HepG2 (cell line): ENCODE measurements at regions not wholly inside any gene's neighbourhood (a gene's known extent, or its start where the extent isn't known, plus 50 kb on each side); places are given as distances from the start of the nearest gene placed in this dataset.

Source experiments
- ATAC-seq: fragments of 200-7000 bp; cut with Tn5 transposase; 3 replicates; pipeline ENCODE4 v1.9.1; 2020; ENCODE audit warnings: mild to moderate bottlenecking, moderate library complexity
- BruUV-seq: library from RNA; stranded (reverse); fragments of 400-500 nt; replicated peaks from 2 replicates; lab custom pipeline; 2021; lab: Mats Ljungman, UMichigan
- CTCF ChIA-PET: fragments of 300-600 bp; formaldehyde crosslinking; extraction: SDS; loops from one replicate; lab custom pipeline; 2021; ENCODE audit warnings: low total read pairs, inconsistent platforms, low intra/inter-chr PET ratio; lab: Yijun Ruan, JAX
- POLR2A ChIA-PET: fragments of 350-600 bp; sonication (Branson Sonifier 250); formaldehyde crosslinking; loops from one replicate; lab custom pipeline; 2020; ENCODE audit warnings: antibody characterized with exemption, inconsistent platforms; lab: Yijun Ruan, JAX
- DNase-seq: peaks from one replicate; pipeline ENCODE4 v3.0.0-alpha.2; 2015; ENCODE audit warnings: low spot score
- FAIRE-seq: peaks from 3 replicates; lab custom pipeline; 2011; peaks lifted over from hg19 to GRCh38; lab: Jason Lieb, UNC
- H2AFZ ChIP-seq: one replicate; pipeline ENCODE4 v1.6.1; 2011; ENCODE audit warnings: low read length, inconsistent platforms
- H3K27ac ChIP-seq: fragments of 300-600 bp; 3 replicates; pipeline ENCODE4 v1.8.0; 2011; ENCODE audit warnings: mixed run types, mild to moderate bottlenecking, mixed read lengths, low read length, inconsistent platforms; ENCODE audit not compliant: insufficient read depth; ENCODE audit errors: extremely low read length
- H3K27me3 ChIP-seq, 2 experiments: fragments of 200-600 bp in 1 of 2; 2 replicates in 1 of 2; 3 replicates in 1 of 2; pipeline versions ENCODE4 v1.6.0 to v1.8.0; 2011; ENCODE audit warnings: low read length in 2 of 2, mild to moderate bottlenecking in 2 of 2, moderate library complexity in 2 of 2, inconsistent platforms in 1 of 2; ENCODE audit not compliant: insufficient read depth in 2 of 2, control insufficient read depth in 1 of 2
- H3K36me3 ChIP-seq, 2 experiments: fragments of 200-600 bp in 1 of 2; replicated peaks in 1 of 2; 2 replicates in 1 of 2; 3 replicates in 1 of 2; pipeline versions ENCODE4 v1.5.1 to v1.8.0; 2011; ENCODE audit warnings: low read length in 2 of 2, inconsistent platforms in 1 of 2; ENCODE audit not compliant: insufficient read depth in 2 of 2, control insufficient read depth in 1 of 2
- H3K4me1 ChIP-seq: 2 replicates; pipeline ENCODE4 v1.5.1; 2012; ENCODE audit warnings: low read length, inconsistent platforms; ENCODE audit not compliant: insufficient read depth
- H3K4me2 ChIP-seq: 2 replicates; pipeline ENCODE4 v1.6.0; 2011; ENCODE audit warnings: low read depth, low read length, inconsistent platforms
- H3K4me3 ChIP-seq, 3 experiments: fragments of 200-600 bp in 1 of 3; sonication (generic), shearing (Covaris generic) in 1 of 3; replicated peaks in 1 of 3; 2 replicates each; pipeline ENCODE4 v1.5.1; 2011 to 2016; ENCODE audit warnings: low read length in 3 of 3, inconsistent platforms in 2 of 3, low read depth in 2 of 3, mild to moderate bottlenecking in 2 of 3, control low read depth in 1 of 3, mixed read lengths in 1 of 3; ENCODE audit not compliant: insufficient read depth in 1 of 3
- H3K79me2 ChIP-seq: one replicate; pipeline ENCODE4 v1.6.1; 2011; ENCODE audit warnings: low read length, inconsistent platforms; ENCODE audit not compliant: insufficient read depth
- H3K9ac ChIP-seq: 2 replicates; pipeline ENCODE4 v1.6.0; 2011; ENCODE audit warnings: mild to moderate bottlenecking, low read depth, low read length, inconsistent platforms; ENCODE audit not compliant: insufficient read depth
- H3K9me3 ChIP-seq: 2 replicates; pipeline ENCODE4 v1.5.1; 2012; ENCODE audit warnings: mild to moderate bottlenecking, low read length
- H4K20me1 ChIP-seq: 2 replicates; pipeline ENCODE4 v1.6.0; 2011; ENCODE audit warnings: inconsistent platforms, mild to moderate bottlenecking, low read length, moderate library complexity; ENCODE audit not compliant: insufficient read depth
- ARID5B ChIP-seq: IDR thresholded peaks from 2 replicates; pipeline ENCODE4 v1.4.0; 2020; ENCODE audit warnings: mild to moderate bottlenecking, missing genetic modification reagents
- CCDC6 ChIP-seq: sonication (generic); formaldehyde crosslinking; IDR thresholded peaks from 2 replicates; pipeline ENCODE4 v1.8.1; 2022; ENCODE audit warnings: mild to moderate bottlenecking, missing genetic modification reagents, moderate library complexity
- CENPX ChIP-seq: sonication (generic); formaldehyde crosslinking; IDR thresholded peaks from 2 replicates; pipeline ENCODE4 v1.9.0; 2021; ENCODE audit warnings: mild to moderate bottlenecking, missing genetic modification reagents, moderate library complexity
- KDM5A ChIP-seq: fragments of 200-600 bp; sonication (generic); IDR thresholded peaks from 2 replicates; pipeline ENCODE4 v1.7.0; 2018; ENCODE audit warnings: antibody characterized with exemption, mild to moderate bottlenecking, low read length, borderline replicate concordance
- NFYC ChIP-seq: IDR thresholded peaks from 2 replicates; pipeline ENCODE4 v1.6.1; 2016; ENCODE audit warnings: missing genetic modification reagents, missing compliant biosample characterization
- NONO ChIP-seq, 2 experiments: fragments of 450-650 bp in 1 of 2; sonication (generic) in 1 of 2; formaldehyde crosslinking in 1 of 2; IDR thresholded peaks in 1 of 2; conservative IDR thresholded peaks in 1 of 2; 2 replicates each; pipeline versions ENCODE4 v1.6.1 to v1.8.0; 2017 to 2022; ENCODE audit warnings: mild to moderate bottlenecking in 1 of 2, missing genetic modification reagents in 1 of 2, moderate library complexity in 1 of 2
- PHB2 ChIP-seq: fragments of 450-650 bp; IDR thresholded peaks from 2 replicates; pipeline ENCODE4 v1.6.1; 2018; ENCODE audit not compliant: partially characterized antibody
- PRPF4 ChIP-seq: fragments of 200-400 bp; formaldehyde crosslinking; IDR thresholded peaks from 2 replicates; pipeline ENCODE4 v1.6.1; 2016; ENCODE audit warnings: low read length, low read depth; ENCODE audit not compliant: poor library complexity, severe bottlenecking
- SYNCRIP ChIP-seq: fragments of 200-400 bp; formaldehyde crosslinking; IDR thresholded peaks from 2 replicates; pipeline ENCODE4 v1.6.1; 2018; ENCODE audit warnings: mild to moderate bottlenecking, low read depth, low read length; ENCODE audit not compliant: insufficient read depth
- TEAD2 ChIP-seq: sonication (generic); formaldehyde crosslinking; IDR thresholded peaks from 2 replicates; pipeline ENCODE4 v1.9.0; 2021; ENCODE audit warnings: missing genetic modification reagents
- THRA ChIP-seq: sonication (generic); formaldehyde crosslinking; IDR thresholded peaks from 2 replicates; pipeline ENCODE4 v1.4.0; 2020; ENCODE audit warnings: missing genetic modification reagents, borderline replicate concordance
- TMF1 ChIP-seq: sonication (generic); formaldehyde crosslinking; IDR thresholded peaks from 2 replicates; pipeline ENCODE4 v1.8.1; 2022; ENCODE audit warnings: low read depth, missing genetic modification reagents
- ZBTB3 ChIP-seq: sonication (generic); formaldehyde crosslinking; IDR thresholded peaks from 2 replicates; pipeline ENCODE4 v1.4.0; 2020; ENCODE audit warnings: low read depth, mild to moderate bottlenecking, moderate library complexity, missing genetic modification reagents, borderline replicate concordance
- ZNF180 ChIP-seq: sonication (generic); formaldehyde crosslinking; IDR thresholded peaks from 2 replicates; pipeline ENCODE4 v1.4.0; 2020; ENCODE audit warnings: low read depth, missing genetic modification reagents, borderline replicate concordance
- ZNF224 ChIP-seq: sonication (generic); formaldehyde crosslinking; IDR thresholded peaks from 2 replicates; pipeline ENCODE4 v1.5.0; 2020; ENCODE audit warnings: mild to moderate bottlenecking, missing genetic modification reagents
- ZNF713 ChIP-seq: sonication (generic); formaldehyde crosslinking; IDR thresholded peaks from 2 replicates; pipeline ENCODE4 v1.4.0; 2020; ENCODE audit warnings: mild to moderate bottlenecking, missing genetic modification reagents
- ZSCAN30 ChIP-seq: sonication (generic); formaldehyde crosslinking; IDR thresholded peaks from 2 replicates; pipeline ENCODE4 v1.5.0; 2020; ENCODE audit warnings: mild to moderate bottlenecking, missing genetic modification reagents
- ZSCAN5A ChIP-seq: sonication (generic); formaldehyde crosslinking; IDR thresholded peaks from 2 replicates; pipeline ENCODE4 v1.8.0; 2022; ENCODE audit warnings: mild to moderate bottlenecking, missing genetic modification reagents, borderline replicate concordance
- WGBS: methylation state at CpG from one replicate; pipeline ENCODE4 v1.1.6; 2017; ENCODE audit warnings: low lambda C conversion rate; 5-methylcytosine and 5-hydroxymethylcytosine counted together
- in situ Hi-C: cut with HindIII; loops from 2 replicates; pipeline ENCODE4 v1.10.0; 2017; ENCODE audit warnings: low pct_unique_long_range_greater_than_20kb; ENCODE audit not compliant: extremely low pct_ligation_motif_present
- intact Hi-C: fragments of 100-400 bp; cut with micrococcal nuclease; formaldehyde crosslinking; loops from one replicate; pipeline ENCODE4 v1.10.0; 2022; ENCODE audit not compliant: unreplicated experiment

GRCh38 chr18:56221195-56222065 lies 417.0 kb downstream of the TXNL1 start:
- no peak overlapping the region for H3K4me3 ChIP-seq
- no TSS peak for BruUV-seq
- H3K9ac ChIP-seq = no peak overlapping the region
- H4K20me1 ChIP-seq = no peaks in the 10 kb centered on the region
- no peaks in the 10 kb centered on the region for H3K27me3 ChIP-seq
- H3K9me3 ChIP-seq = peaks cover 78% of the 10 kb centered on the region
- H3K27ac ChIP-seq = no peak overlapping the region
- DNase-seq (no peak), FAIRE-seq (no peak), ATAC-seq (no peak)
- no peaks in the 10 kb centered on the region for H3K79me2 ChIP-seq
- ChIA-PET POLR2A (no interaction called here), CTCF (no interaction called here)
- H3K4me1 ChIP-seq = no peaks in the 10 kb centered on the region
- in situ Hi-C loops = no loop called here
- 16% methylated on average over 5 of the region's 5 CpGs for WGBS
- no peaks in the 10 kb centered on the region for H3K36me3 ChIP-seq
- no peak overlapping the region for H2AFZ ChIP-seq
- TF ChIP-seq KDM5A (no peak), TEAD2 (CRISPR knock-in tag) (no peak), ZNF180 (CRISPR knock-in tag) (no peak), ARID5B (no peak), TMF1 (CRISPR knock-in tag) (no peak), PHB2 (no peak), ZBTB3 (CRISPR knock-in tag) (no peak), CENPX (no peak), ZNF713 (CRISPR knock-in tag) (no peak), NONO (IDR thresholded peaks at IDR 0.05) (no peak), NONO (CRISPR knock-in tag; conservative IDR thresholded peaks at IDR 0.05) (no peak), ZSCAN5A (CRISPR knock-in tag) (no peak), NFYC (CRISPR knock-in tag) (no peak), SYNCRIP (no peak), PRPF4 (no peak), THRA (CRISPR knock-in tag) (no peak), ZSCAN30 (CRISPR knock-in tag) (no peak), CCDC6 (CRISPR knock-in tag) (no peak), ZNF224 (CRISPR knock-in tag) (no peak)
- TF ChIP-seq, all 625 proteins: peak for 0
- no peak overlapping the region for H3K4me2 ChIP-seq
- intact Hi-C loops = no loop called here
